ENCODE measurements at regions not wholly inside any gene's neighbourhood (a gene's known extent, or its start where the extent isn't known, plus 50 kb on each side); places are given as distances from the start of the nearest gene placed in this dataset.

DNA sequence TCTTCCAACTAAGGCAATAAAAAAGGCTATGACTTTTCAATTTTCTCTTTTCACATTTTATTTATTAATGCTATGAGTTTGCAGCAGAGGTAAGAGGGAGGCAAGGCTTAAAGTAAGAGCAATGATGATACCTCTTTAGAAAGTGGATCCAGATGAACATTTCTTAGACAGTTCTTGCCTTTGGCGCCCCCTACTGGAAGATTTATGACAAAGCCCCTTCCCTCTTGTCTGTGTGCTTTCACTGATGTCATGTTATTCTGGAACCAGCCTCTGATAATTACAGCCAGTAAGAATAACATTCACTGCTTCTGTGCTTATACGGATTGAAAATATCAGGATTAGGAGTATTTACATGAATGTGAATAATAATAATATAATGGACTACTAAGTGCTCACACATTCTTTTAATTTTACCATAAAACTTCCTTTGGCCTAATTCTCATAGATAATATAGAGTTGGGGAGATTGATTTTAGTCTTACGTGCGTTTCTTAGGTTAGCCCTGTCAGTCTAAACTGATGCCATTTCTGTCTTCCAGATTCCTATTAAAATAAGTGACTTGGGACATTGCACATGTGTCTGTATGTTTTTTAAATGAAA, 1929.9 kb upstream of the SEL1L start:
- TF ChIP-seq POLR2AphosphoS5 (IDR thresholded peaks at IDR 0.05; ENCODE audit: borderline replicate concordance, low read depth, low read length) = no peak
- no peak for TF ChIP-seq EZH2 (IDR thresholded peaks at IDR 0.05)
